GM20431 (cell line): ENCODE measurements at regions not wholly inside any gene's neighbourhood (a gene's known extent, or its start where the extent isn't known, plus 50 kb on each side); places are given as distances from the start of the nearest gene placed in this dataset.

ENCODE experiments used
- in situ Hi-C: fragments of 300-500 bp; cut with MseI, MboI; formaldehyde crosslinking; loops from one replicate; pipeline ENCODE4 v1.15.0; 2020; ENCODE audit warnings: low sequenced_read_pairs; ENCODE audit not compliant: unreplicated experiment

GRCh38 chr22:48497743-48498520, 1329.7 kb downstream of the BRD1 start:
- in situ Hi-C loops: loop anchor here (25.0 kb wide), 2 partner anchors 661 to 1286 kb away; no protein-coding TSS in a partner anchor

- in situ Hi-C loops: loop anchor here (25.0 kb wide), 2 partner anchors 660 to 1285 kb away; no protein-coding TSS in a partner anchor
Observed at GRCh38 chr22:48496987-48497650, 1330.6 kb downstream of the BRD1 start.

DNA sequence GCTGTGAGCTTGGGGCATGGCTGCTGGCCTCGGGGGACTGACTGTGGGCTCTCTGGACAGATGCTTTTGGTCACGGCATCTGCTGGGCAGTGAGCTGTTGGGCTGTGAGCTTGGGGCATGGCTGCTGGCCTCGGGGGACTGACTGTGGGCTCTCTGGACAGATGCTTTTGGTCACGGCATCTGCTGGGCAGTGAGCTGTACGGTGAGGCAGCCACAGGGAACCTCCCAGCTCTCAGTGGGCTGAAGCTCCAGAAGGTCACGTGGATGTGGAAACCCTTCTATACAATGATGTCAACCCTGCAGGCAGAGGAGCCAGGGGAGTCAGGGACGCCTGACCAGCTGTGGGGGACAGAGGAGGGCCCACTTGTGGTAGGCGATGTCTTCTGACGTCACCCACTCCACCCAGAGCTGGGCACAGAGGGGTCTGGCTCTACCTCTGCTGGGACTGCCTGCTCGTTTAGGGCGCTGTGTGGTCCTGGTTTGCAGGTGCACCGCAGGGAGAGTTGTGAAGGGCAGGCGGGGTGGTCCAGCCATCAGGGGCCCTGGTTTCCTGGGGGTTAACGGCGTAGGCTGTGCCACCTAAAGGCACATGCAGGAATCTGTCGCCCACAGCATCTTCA, 1331.3 kb downstream of the BRD1 start:
- in situ Hi-C loops: loop anchor here (25.0 kb wide), 2 partner anchors 659 to 1284 kb away; no protein-coding TSS in a partner anchor

DNA sequence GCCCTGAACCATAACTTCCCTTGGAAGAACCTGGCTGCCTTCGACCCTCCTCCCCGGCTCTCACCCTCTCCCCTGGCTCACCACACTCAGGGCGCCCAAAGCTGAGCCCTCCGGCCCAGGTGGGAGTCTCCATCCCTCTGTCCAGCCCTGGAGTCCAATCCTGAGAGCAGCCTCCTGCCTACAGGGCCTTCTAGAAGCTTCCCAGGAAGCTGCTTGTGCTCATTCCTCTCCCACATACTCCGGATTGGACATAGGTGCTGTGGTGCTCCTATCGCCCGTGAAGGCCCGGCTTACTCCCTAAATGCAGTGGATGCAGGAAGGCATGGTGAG, 1332.0 kb downstream of the BRD1 start:
- in situ Hi-C loops: loop anchor here (25.0 kb wide), 2 partner anchors 658 to 1283 kb away; no protein-coding TSS in a partner anchor

GRCh38 chr22:48494968-48495750, 1332.5 kb downstream of the BRD1 start:
- in situ Hi-C loops: loop anchor here (25.0 kb wide), 2 partner anchors 658 to 1283 kb away; no protein-coding TSS in a partner anchor

- in situ Hi-C loops: loop anchor here (25.0 kb wide), 2 partner anchors 657 to 1282 kb away; no protein-coding TSS in a partner anchor
Observed at GRCh38 chr22:48494256-48494967, 1333.3 kb downstream of the BRD1 start.

- in situ Hi-C loops: loop anchor here (25.0 kb wide), 2 partner anchors 656 to 1281 kb away; no protein-coding TSS in a partner anchor
Observed at GRCh38 chr22:48493733-48494132, 1333.9 kb downstream of the BRD1 start.

DNA sequence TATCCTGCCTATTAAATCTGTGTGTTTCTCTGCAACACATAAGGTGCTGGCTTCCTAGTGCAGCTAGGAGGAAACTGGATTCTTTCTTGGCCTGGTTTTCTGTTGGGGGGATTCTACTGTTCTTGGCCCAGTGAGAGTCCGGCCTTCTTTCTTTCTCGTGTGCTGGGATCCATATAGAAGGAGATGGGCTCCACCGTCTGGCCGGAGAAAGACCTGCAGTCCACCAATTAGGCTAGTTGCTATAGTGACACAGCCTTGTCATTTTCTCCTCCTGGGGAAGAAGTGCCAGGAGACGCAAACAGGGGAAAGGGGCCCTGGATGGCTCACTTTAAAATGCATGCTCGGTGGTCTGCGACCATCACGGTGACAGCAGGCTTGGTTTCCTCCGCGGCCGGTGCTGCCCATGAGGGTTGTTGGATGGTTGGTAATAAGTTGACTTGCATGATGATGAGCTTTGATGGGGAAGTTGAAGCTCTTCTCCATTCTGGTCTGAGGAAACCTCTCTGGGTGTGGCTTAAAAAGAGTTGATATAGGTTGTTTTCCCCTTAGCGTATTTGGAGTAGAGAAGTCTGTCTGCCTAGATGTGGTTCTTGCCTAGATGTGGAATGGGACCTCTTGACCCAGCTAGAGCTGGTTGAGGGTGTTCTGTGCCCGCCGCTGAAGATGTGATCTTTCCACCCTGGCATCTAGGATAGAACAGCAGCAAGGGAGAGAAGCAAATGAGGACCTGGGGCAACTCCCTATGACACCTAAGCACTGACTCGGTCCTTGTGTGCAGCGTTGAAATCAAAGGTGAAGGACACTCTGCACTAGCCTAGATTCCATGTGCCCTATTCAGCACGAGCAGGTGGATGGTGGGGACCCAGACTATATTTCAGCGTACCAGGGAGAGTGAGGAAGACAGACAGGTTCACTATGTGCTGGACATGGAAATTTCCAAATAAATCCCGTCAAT, 1335.0 kb downstream of the BRD1 start:
- in situ Hi-C loops: loop anchor here (25.0 kb wide), 2 partner anchors 655 to 1280 kb away; no protein-coding TSS in a partner anchor

DNA sequence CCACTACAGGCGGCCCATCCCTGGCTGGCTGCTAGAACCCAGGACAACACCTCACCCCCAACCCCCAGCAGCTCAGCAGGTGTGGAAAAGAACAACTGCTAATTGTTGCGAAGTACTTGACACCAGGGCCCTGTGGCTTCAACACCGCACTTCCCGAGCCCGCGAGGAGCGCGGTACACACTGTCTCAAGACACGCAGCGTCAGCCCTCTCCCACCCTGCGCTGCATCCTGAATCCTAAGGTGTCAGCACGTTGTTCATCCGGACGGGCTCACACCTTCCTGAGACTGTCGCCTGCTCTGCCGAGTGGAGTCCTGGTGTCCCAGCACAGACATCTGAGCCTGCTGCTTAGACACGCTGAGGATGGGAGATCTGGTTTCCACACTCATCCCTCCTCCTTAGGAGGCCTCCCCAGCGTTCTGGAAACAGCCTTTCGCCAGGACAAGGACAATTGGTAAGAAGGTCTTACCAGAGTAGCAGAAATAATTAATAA, 1336.2 kb downstream of the BRD1 start:
- in situ Hi-C loops: loop anchor here (25.0 kb wide), 2 partner anchors 654 to 1279 kb away; no protein-coding TSS in a partner anchor

DNA sequence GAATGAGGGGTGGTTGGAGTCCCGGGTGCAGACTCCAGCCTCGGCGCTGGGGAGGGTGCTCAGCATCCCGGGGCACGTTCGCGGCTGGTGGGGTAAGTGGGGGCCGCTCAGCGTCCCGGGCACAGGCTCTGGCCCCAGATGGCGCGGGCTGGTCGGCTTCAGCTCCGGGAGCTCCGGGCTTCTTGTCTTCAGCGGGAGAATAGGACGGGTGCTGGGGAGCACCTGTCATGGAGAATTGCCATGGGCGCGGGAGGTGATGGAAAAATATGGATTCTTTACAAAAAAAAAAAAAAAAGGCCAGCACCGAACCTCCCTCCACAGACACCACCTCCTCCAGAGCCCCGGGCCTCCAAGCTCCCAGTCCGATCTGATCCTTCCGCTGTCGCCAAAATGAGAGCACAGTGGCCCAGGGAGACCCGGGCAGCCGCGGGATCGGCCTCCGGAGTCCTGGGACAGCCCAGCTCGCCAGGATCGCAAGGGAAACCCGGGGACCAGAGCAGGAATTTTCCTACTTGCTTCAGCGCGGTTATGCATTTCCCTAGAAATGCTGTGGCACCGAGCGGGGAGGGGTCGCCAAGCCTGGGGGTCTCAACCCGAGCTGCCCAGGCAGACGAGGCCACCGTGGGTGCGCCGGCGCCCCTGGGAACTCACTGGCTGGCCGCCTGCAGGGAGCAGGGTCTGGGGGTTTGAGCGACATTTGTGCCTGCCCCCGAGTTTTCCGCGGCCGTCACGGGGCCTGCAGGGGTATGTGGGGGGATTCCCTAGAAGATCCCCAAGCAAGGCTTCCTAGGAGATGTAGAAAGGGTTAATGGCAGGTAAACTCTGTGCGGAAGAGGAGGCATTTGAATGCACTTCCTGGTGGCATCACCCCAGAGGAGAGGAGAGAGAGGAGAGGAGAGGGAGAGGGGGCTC, 1336.9 kb downstream of the BRD1 start:
- in situ Hi-C loops: loop anchor here (25.0 kb wide), 2 partner anchors 653 to 1278 kb away; no protein-coding TSS in a partner anchor

DNA sequence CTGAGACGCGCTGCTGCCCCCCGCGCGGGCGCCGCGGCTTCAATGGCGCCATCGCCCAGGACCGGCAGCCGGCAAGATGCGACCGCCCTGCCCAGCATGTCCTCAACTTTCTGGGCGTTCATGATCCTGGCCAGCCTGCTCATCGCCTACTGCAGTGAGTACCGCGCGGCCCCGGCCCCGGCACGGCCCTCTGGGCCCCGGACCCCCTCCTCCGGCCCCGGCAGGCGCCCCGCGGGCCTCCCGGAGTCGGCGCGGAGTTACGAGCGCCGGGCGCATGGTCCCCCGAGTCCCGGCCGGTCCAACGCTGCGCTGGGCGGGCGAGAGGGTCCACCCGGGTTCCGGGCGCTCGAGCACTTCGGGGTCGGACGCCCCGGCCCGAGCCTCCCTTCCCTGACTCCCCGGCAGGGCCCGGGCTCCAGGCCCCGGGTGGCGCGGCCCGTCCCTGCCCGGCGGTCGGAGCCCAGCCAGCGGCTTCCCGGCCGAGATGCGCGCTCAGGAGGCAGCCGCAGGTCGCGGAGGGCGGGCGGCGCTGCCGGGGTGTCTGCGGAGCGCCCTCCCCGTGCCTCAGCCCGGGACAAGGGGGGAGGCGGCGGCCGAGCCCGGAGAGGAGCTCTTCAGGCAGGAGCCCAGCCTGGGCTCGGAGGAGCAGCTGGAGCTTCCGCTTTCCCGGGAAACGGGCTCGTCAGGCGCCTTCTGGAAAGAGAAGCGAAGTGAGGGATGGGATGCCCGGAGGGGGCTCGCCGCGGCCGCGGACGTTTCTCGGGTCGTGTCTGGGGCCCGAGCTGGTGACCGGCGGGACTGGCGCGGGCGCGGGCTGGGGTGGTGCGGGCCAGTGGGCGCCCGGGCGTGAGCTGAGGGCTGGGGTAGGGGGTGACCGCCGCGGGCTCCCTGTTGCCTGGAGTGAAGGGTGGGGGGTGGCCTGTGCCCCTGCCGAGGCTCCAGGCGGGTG, 1337.8 kb downstream of the BRD1 start:
- in situ Hi-C loops: loop anchor here (25.0 kb wide), 2 partner anchors 653 to 1278 kb away; no protein-coding TSS in a partner anchor

DNA sequence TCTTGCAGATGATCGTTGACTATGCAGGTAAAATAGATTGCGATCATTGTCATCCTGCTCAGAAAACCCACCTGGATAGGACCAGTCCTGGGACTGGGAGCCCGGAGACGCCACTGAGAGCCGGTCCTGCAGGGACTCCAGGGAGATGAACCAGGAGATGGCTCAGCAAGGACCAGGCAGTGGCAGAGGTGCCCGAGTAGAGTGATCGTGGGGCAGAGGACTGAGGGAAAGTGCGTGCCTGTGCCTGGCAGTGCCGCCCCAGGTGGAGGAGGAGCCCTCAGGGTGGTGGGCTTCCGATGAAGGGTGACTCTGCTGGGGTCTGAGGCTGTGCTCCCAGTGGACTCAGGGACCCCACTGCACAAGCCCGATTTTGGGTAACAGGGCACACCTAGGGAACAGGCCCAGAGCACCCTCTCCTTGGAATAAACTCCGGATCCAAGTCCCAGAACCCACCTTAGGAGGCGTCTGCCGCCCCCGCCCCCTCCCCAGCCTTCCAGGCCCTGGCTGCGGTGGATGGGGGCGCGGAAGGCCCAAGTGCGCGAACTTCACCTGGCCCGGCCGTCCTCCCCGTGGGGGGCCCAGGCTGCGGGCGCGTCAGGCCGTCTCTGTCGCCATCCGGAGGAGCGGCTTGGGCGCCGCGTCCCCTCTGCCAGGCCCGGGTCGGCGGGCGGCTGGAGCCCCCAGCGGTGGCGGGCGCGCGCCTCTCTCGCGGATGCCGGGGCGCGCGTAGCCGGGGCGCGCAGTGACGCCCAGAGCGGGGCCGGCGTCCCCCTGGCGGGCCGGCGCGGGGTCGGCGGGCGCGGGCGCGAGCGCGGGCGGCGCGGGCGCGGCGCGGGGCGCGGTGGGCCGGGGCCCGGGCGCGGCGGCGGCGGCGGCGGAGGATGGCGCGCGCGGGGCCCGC, 1338.8 kb downstream of the BRD1 start:
- in situ Hi-C loops: loop anchor here (25.0 kb wide), 2 partner anchors 652 to 1277 kb away; no protein-coding TSS in a partner anchor

DNA sequence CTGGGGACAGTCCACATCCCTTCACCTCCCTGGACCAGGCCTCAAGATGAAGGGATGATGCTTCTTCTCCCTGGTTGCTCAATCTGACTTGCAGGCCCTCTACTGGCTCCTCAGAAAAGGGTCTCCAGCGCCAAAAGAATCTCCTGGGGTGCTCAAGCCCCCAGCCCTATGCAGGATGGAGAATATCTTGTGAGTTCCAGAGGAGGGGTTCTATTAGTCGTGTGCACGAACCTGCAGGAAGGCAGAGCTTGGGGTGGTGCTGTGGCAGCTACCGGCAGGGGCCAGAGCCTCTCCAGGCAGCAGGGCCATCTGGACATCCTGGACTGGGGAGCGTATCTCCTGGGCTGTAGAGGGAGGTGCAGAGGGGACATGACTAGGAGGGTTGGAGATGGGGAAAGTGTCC, 1339.5 kb downstream of the BRD1 start:
- in situ Hi-C loops: loop anchor here (25.0 kb wide), 2 partner anchors 651 to 1276 kb away; no protein-coding TSS in a partner anchor

DNA sequence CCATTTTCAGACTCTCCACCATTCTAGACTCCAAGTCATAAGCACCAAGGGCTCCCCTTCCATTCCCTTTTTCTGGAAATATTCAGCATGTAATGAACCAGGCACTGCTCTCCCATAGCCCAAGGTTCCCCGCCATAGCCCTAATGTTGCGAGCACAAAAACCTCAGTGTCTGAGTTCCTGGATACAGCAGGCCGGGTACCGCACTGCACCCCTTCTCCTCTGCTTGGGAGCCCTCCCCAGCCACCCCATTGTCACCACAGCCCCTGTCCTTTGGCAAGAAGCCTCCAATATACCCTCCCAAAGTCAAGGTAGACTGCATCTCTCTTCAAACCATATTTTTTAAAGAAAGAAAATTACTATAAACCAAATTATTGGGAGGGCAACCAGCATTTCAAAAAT, 1341.1 kb downstream of the BRD1 start:
- in situ Hi-C loops: loop anchor here (25.0 kb wide), 2 partner anchors 649 to 1274 kb away; no protein-coding TSS in a partner anchor
